ENCODE measurements at regions not wholly inside any gene's neighbourhood (a gene's known extent, or its start where the extent isn't known, plus 50 kb on each side); places are given as distances from the start of the nearest gene placed in this dataset.
"Not testable (repeated sequence)": the region's sequence is repeated elsewhere in the genome, so short reads cannot be mapped to it uniquely, and the experiment has no call there.

DNA sequence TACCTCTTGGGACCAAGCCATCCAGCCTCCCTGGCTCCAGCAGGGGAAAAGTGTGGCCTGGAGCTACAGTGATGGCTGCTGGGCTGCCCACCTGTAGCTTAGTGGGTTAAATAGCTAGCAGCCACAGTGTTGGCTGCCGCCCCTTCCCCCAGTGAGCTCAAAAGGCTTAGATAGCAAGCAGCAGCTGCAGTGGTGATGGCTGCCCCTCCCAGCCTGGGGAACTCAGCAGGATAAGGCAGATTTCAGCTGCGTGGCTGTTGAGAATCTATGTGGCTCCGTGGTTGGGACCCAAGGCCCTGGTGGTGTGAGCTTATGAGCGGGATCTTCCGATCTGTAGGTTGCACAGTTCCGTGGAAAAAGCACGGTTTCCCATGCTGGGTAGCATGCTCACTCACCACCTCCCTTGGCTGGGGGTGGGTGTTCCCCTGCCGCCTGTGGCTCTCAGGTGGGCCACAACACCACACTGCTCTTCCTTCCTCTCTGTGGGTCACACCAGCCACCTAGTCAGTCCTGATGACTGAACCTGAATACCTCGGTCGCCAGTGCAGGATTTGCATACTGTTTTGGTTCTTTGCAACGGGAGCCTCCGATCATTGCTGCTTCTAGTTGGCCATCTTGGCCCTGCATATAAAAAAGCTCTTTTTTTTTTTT is 946.5 kb upstream of the FAM98A start:
- no peak for DNase-seq (ENCODE audit: low spot score)

DNA sequence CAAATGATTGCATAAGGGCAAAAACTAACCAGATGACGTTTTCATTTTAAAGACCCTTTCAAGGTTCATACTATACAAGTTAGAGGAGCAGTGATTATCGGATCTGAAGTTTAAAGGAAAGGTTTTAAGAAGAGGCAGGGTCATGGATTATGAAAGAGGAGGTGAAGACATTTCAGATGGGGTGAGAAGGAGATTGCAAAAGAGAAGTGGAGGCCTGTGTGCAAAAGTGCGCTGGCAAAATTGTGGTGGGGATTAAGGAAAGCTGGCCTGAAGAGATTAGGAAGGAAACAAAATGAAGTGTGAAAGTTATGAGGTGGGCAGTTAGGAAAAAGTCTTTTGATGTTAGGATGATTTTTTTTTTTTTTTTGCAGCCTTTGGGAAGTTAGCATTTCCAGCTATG is 935.7 kb upstream of the FAM98A start:
- DNase-seq (ENCODE audit: low spot score): no peak

DNA sequence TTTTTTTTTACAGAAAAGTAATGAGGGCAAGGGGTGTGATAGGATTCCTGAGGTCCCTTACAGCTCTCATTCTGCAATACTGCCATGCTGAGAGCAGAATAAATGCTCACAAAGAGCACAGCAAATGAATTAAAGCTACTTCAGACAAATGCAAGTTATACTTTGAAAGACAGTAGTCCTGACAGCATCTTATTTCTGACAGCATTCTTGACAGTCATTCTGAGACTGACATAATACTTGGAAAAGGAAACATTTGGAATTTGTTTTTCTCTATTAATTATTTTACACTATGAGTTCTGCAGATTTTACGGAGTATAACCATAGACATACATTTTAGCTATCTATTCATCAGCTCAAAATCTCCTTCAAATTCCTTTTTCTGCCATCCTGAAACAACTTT is 935.2 kb upstream of the FAM98A start:
- no peak for DNase-seq (ENCODE audit: low spot score)

DNA sequence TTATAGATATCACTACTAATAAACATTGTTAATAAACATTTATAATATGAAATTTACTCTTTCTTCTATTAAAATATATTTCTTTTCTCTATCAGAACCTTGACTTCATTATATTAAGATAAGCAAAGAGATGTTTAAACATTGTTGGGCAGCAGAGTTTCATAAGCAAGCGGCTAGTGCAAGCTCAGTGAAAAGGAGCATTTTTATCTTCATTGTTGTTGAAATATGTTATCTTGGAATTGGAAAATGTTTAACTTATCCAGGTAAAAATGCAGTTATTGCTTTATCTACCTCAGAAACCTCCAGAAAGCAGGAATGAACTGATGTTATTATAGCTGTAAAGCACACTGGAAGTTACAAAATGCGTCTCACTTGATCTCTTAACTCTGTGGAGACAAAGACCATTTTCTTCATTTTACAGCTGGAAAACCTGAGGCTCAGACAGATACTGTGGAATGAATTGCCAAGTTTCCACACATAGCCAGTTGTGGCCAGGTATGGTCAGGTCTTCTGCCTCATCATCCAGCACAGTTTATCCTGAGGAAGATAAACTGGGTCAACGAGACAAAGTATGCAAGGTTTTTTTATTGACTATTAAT is 934.6 kb upstream of the FAM98A start:
- no peak for DNase-seq (ENCODE audit: low spot score)

DNA sequence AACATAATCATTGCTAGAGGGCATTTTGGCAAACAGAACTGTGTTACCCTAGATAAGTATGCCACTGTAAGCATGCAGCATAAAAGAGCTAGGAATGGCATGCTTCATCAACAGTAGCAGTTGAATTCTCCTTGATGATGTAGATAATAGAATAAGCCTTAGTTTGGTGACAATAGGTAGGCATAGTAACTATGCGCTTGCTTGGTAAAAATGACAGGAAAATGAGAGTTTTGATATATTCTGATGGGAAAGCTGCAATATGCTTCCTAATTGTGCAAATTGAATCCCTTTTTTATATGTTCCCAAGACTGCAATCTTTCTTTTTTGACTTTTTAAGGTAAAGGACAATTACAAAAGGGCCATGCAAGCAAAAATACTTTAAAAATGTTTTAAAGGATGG is 930.9 kb upstream of the FAM98A start:
- no peak for DNase-seq (ENCODE audit: low spot score)

DNA sequence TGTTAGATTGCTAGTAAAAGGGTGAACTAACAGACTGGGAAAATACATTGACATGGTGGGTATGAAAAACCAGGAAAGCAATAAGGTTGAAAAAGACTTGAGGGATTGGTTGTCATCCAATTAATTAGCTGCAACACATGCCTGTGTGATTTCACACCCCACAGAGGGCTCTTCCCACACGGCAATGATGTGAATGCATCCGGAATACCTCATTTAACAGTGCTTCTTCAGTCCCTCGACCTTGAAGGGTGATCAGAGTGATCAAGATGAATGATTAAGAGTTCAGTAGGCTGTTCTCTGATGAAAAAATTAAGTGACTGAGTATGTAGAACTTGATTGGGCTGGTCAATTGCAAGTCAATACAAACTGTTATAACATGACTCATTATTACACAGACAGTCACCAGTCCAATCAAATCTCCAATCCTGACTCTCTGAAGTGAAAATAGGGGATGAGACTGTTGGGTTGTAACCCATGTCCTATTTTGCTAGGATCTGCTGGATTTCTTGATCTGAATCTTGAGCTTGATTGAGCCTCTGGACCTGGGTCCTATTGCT is 924.9 kb upstream of the FAM98A start:
- DNase-seq (ENCODE audit: low spot score): no peak

DNA sequence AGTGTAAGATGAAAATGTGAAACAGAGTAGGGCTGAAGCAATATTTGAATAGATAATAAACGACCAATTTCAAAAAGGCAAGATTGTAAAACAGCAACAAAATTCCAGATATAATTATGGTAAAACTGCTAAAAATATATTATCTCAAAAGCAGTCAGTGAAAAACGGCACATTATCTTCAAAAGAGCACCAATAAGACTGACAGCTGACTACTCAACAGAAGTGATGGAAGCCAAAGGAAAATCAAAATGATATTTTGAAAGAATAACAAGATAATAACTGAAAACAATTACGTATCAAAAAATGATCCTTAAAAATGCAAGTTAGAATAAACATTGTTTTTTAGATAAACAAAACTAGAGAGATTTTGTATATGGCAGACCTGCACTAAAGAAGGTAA is 920.6 kb upstream of the FAM98A start:
- no peak for DNase-seq (ENCODE audit: low spot score)

DNA sequence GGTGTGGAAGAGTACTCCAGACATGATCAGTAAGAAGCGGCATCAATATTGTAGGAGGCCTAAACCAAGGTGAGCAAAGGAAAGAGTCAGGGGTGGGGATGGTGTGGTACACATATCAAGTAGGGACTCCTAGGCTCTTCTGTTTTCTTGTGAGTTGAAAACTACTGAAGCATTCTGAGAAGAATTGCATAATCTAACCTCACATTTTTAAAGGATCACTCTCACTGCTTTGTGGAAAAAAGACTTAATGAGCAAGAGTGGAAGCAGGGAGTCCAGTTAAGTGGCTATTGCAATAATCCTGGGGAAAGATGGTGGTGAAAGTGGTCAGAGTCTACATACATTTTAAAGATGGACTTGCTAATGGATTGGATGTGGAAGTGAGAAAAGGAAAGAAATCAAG is 899.5 kb upstream of the FAM98A start:
- DNase-seq (ENCODE audit: low spot score): no peak

DNA sequence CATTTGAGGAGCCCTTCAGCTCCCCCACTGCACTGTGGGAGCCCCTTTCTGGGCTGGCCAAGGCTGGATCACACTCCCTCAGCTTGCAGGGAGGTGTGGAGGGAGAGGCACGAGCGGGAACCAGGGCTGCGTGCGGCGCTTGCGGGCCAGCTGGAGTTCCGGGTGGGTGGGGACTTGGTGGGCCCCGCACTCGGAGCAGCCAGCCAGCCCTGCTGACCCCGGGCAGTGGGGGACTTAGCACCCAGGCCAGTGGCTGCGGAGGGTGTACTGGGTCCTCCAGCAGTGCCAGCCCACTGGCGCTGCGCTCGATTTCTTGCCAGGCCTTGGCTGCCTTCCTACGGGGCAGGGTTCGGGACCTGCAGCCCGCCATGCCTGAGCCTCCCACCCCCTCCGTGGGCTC is 895.1 kb upstream of the FAM98A start:
- not testable (repeated sequence) for DNase-seq (ENCODE audit: low spot score)

DNA sequence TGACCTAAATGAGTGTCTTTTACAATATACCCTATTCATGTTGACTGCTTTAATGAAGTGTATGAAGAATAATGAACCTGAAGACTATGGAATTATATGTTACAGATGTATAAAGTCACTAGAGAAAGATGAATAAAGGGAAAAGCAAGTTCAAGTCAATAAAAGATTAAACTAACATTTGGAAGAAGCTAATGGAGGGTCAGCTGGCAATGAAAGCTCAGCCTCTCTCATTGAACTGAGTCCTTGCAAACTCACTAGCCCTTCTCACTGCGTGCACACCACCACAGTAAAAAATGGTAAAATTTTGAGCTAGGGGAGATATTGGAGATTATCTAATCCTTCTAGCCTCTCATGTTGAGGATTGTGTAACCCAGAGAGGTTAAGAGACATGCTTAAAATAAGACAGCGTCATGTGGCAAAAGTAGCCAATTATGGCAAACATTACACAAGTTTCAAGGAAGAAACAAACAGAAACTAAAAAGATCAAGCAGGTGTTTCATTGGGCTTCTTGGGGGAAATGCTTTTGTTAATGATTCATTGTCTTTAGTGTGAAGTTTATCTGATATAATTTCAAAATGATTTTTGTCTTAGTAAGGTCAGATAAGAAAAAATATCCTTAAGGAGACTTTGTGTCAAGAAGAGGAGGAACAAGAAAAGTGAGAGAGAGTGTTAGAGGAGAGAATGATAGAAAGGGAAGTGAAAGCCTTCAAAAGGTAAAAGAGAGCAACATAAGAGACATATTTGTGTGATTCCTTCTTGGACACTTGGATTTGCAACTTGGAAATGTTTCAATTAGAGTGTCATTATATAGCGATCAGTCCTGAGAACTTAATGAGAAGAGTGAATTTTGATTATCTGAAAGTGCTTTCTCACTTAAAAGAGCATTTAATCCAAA is 893.7 kb upstream of the FAM98A start:
- DNase-seq (ENCODE audit: low spot score): no peak

DNA sequence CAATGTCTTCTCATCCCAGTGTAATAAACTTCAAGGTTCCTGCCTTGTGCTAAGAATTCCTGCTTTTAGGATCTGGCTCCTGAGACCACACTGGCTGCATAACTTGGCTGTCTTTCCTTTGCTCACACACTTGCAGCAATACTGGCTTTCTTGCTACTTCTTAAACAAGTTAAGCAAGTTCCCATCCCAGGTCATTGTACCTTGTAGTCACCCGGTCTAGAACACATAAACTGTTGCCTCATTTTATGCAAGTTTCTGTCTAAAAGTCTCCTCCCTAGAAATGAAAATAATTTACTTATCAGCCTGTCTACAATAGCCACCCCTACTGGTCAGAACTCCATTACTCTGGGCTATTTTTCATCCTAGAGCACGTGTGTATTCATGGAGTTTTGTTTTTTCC is 887.9 kb upstream of the FAM98A start:
- DNase-seq (ENCODE audit: low spot score): no peak

DNA sequence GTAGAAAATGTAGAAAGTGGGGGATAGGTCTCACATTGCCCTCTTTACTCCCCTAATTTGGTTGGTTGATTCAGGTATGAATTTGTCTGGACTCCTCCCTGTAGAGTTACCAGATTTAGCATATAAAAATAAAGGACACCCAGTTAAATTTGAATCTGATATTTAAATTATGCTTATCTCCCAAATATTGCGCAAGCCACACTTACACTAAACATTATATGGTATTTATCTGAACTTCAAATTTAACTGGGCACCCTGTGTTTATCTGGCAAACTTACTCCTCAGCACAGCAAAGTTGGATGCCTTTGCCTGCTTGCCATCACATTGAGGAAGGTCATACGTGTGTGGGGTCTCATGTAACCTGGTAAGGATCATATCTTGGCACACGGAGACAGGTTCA is 882.4 kb upstream of the FAM98A start:
- DNase-seq (ENCODE audit: low spot score): no peak

DNA sequence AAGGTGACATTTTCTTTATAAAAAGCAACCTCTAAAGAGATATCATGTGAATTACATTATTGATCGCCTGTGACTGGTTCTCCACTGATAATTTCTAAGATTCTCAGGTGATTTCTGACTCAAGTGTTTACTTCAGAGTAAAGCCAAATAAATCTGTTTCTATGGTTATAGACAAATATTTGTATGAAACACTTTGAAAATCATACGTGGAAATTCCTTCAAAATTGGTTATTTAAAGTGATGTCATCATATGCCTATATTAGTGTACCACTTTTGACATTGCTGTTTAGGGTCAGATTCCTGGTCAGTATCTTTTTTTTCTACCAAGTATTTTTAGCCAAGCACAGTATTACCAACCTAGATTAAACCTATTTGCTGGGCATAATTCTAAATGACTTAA is 881.3 kb upstream of the FAM98A start:
- DNase-seq (ENCODE audit: low spot score): no peak

DNA sequence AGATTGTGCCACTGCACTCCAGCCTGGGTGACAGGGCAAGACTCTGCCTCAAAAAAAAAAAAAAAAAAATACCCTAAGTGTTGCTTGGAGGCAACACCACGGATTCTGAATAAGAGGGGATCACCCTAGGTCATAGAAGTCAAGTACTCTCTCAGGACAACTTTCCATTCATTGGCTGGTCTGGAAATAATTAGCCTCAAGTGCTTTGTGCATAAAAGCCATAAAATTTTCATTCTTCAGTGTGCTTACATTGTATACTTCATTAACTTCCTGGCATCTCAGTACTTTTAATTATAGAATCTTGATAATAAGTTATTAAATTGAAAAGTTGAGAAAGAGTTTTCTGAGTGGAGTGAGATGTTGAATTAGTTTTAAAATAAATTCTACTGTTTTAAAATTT is 876.1 kb upstream of the FAM98A start:
- DNase-seq (ENCODE audit: low spot score): no peak

DNA sequence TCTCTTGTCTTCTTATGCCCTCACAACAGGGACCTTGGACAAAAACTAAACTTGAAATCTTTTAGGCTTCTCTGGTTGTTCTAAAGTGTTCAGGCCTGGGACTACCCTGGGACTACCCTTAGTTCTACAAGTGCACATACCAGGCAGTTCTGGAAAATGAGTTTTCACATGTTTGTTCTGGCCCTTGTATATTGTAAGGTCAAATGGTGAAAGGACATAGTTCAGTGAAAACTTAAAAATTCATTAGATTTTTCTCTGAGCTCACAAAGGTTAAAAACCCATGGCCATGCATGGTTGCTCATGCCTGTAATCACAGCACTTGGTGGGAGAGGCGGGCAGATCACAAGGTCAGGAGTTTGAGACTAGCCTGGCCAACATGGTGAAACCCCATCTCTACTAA is 875.5 kb upstream of the FAM98A start:
- no peak for DNase-seq (ENCODE audit: low spot score)

DNA sequence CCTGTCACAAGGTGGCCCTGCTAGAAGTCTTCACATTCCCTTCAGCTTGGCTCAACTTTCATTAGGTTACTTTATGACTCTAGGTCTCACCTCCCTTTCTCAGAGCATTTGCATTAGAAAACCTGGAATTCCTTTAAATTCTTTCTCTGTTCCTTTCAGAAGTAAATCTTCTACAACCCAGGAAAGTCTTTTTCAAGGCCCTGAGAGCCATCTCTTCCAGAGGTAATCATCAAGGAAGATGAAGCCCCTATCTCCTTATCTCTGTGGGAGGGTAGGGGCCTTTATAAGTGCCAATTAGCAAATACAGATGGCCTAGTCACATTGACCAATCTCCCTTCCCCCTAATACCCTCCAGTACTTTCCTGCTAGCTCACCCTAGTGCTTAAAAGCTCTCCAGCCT is 848.0 kb upstream of the FAM98A start:
- no peak for DNase-seq (ENCODE audit: low spot score)

DNA sequence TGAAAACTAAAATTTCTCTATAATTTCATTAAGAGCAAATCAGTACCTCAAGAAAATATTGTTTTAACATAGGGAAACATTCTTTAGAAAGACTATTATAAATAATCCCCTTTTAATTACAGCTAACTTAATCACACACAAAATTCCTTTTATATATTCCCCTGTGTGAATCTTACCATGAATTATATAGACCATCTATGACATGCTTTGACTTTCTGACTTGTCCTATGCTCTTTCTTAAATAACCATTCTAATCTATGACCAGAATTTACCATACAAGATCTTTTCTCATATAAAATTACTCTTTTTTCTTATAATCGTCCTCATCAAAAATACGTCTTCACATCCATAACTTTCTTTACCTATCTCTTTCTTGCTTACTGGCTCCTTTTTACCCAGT is 824.2 kb upstream of the FAM98A start:
- DNase-seq (ENCODE audit: low spot score): no peak

DNA sequence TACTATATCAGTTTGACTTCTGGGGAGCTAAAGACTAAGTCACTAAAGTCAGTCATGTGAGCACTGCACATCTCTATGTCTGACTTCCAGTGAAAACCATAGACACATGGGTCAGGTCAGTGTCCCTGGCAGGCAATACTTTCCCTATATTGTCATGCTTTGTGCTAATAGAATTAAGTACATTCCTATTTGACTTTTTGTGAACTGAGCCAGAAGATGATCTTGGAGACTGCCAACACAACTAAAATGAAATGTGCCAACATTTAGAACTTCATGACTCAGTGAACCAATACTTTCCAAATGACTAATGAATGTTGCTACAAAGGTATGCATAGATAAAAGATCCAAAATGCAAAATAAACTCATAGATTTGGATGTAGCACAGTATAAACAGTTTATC is 820.8 kb upstream of the FAM98A start:
- DNase-seq (ENCODE audit: low spot score): no peak

DNA sequence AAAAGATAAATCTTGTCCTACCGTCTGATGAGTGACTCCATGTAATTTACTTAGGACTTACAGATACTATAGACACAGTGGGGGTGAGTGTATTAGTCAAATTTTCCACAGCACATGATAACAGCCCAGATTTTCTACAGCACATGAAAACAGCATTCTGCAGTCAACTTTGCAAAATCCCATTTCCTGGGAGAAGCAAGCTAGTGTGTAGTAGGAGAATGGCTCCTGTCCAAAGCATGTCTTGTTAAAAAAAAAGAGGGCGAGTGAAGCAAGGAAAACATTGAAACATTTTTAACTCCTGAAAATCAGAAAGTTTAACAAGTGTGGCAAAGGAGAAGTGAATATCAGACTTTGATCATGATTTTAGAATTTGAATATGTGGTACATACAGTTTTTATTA is 817.8 kb upstream of the FAM98A start:
- no peak for DNase-seq (ENCODE audit: low spot score)

DNA sequence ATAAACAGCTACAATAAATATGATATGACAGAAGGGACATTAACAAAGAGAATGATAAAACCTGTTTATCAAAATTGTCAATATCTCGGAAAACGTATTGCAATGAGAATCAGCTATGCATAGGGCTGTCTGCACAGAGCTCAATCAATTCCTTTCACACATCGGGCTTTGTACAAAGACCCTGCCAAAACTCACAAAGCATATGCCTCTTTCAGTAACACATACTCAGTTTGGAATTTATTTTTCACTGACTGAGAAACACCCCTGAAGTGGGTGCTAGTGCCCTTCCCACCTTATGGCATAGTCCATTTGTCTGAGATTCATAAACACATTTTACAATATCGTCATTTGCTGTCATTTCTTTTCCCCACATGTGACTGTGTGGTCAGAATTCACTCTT is 815.8 kb upstream of the FAM98A start:
- no peak for DNase-seq (ENCODE audit: low spot score)

DNA sequence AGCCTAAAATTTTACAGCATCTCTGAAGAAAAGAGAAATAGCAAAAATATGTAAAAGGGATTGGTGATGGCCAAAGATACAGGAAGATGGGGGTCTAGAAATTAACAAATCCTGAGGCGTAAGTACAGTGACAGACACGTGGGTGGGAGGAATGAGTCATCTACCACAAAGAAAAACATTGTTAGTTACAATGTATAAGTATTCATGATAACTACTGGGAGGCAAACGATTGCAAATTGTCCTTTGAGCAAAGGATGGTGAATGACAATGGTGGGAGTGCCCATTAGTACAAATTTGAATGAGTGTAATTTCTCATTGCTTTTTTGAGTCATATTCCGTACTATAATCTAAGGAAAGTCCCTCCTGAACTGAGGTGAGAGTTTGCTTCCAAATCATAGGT is 809.0 kb upstream of the FAM98A start:
- DNase-seq (ENCODE audit: low spot score): no peak

DNA sequence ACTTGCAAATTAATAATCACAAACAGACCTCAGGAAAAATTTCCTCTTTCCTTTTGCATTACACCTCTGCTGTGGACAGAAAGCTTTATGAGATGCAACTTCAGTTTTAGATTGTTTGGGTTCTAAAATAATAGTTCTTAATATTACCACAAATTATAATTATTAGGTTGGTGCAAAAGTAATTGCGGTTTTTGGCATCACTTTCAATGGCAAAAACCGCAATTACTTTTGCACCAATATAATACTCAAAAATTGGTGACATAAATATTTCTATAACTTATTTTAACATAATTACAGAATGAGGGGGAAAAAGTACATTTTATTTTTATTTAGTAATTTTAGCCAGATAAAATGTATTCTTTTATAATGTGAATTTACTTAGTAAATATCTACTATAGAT is 804.4 kb upstream of the FAM98A start:
- no peak for DNase-seq (ENCODE audit: low spot score)

DNA sequence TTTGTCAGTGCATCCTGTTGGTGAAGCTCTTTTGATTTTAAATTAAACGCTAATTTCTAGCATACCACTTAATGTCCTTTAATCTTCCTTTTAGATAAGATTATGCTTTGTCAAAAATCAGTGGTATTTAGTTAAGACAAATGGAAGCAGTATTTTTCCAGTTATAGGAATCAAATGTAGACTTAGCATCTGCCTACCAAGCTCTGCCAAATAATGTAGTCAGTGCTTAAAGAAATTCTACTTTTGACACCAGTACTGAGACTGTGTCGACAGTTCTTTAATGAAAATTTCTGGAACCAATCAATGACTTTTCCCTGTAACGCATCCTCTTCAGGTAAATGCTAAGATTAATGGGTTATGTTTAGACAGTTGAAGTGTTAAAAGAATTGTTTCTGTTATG is 803.3 kb upstream of the FAM98A start:
- DNase-seq (ENCODE audit: low spot score): no peak

Data from AG20443 (cell line).